GM10248 (cell line): ENCODE measurements at regions not wholly inside any gene's neighbourhood (a gene's known extent, or its start where the extent isn't known, plus 50 kb on each side); places are given as distances from the start of the nearest gene placed in this dataset.

Source experiments
- CTCF ChIA-PET: fragments of 300-600 bp; sonication (Branson Sonifier 250); formaldehyde crosslinking; extraction: SDS; loops from one replicate; lab custom pipeline; 2021; ENCODE audit warnings: antibody characterized with exemption; lab: Yijun Ruan, JAX
- POLR2A ChIA-PET: fragments of 350-650 bp; sonication (Branson Sonifier 250); formaldehyde crosslinking; extraction: SDS; loops from one replicate; lab custom pipeline; 2020; ENCODE audit warnings: antibody characterized with exemption; lab: Yijun Ruan, JAX
- DNase-seq: peaks from one replicate; pipeline ENCODE4 v3.0.0; 2012; ENCODE audit errors: extremely low spot score
- TF ChIP-seq, protein P1 (sequence below): IDR thresholded peaks from 2 replicates; pipeline ENCODE4 v1.5.1; 2012; ENCODE audit warnings: mild to moderate bottlenecking, low read depth; ENCODE audit errors: extremely low read depth, missing control alignments, control extremely low read depth

DNA sequence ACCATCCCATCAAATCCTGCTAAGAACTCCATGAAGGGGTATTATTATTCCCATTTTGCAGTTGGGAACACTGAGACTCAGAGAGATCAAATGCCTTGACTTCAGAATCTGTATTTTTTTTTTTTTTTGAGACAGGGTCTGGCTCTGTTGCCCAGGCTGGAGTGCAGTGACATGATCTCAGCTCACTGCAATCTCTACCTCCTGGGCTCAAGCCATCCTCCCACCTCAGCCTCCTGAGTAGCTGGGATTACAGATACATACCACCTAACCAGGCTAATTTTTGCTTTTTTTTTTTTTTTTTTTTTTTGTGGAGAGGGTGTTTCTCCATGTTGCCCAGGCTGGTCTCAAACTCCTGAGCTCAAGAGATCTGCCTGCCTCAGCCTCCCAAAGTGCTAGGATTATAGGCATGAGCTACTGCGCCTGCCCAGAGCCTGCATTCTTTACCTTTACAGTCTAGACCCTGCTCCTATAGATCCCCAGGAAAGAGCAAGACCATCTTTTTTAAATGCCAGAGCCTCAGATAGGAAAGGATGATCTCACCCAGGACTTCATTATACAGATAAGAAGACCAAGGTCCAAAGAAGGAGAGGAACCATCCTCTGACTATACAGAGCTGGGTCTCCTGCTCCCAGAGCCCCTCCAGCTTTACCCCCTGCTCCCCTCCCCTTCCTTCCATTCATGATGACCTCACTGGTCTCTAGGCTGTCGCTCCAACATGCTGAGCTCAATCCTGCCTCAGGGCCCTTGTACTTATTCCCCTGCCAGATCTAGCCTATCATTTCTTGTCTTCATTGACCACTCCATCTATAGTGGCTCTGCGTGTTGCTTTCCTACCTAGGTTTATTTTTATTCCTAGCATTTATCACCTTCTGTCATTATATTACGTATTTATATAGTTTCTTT, 138.6 kb downstream of the CEBPB start:
- CTCF ChIA-PET, result no interaction called here
- TF ChIP-seq, protein P1, sequence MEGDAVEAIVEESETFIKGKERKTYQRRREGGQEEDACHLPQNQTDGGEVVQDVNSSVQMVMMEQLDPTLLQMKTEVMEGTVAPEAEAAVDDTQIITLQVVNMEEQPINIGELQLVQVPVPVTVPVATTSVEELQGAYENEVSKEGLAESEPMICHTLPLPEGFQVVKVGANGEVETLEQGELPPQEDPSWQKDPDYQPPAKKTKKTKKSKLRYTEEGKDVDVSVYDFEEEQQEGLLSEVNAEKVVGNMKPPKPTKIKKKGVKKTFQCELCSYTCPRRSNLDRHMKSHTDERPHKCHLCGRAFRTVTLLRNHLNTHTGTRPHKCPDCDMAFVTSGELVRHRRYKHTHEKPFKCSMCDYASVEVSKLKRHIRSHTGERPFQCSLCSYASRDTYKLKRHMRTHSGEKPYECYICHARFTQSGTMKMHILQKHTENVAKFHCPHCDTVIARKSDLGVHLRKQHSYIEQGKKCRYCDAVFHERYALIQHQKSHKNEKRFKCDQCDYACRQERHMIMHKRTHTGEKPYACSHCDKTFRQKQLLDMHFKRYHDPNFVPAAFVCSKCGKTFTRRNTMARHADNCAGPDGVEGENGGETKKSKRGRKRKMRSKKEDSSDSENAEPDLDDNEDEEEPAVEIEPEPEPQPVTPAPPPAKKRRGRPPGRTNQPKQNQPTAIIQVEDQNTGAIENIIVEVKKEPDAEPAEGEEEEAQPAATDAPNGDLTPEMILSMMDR, result no peak
- no peak for DNase-seq
- POLR2A ChIA-PET, result no interaction called here

- POLR2A ChIA-PET, result no interaction called here
- CTCF ChIA-PET, result no interaction called here
- TF ChIP-seq, protein P1, result no peak
These were observed 139.4 kb downstream of the CEBPB start for GRCh38 chr20:50329981-50330503.

GRCh38 chr20:50330504-50331313, 140.1 kb downstream of the CEBPB start:
- ChIA-PET CTCF (no interaction called here), POLR2A (no interaction called here)
- no peak for DNase-seq
- TF ChIP-seq, protein P1, result no peak

More at GRCh38 chr20:50329981-50330503, 139.4 kb downstream of the CEBPB start:
- DNase-seq, result no peak

- TF ChIP-seq, protein P1, result no peak
- no peak for DNase-seq
- CTCF ChIA-PET, result no interaction called here
- POLR2A ChIA-PET, result no interaction called here
These were observed 141.1 kb downstream of the CEBPB start for GRCh38 chr20:50331469-50332363.

DNA sequence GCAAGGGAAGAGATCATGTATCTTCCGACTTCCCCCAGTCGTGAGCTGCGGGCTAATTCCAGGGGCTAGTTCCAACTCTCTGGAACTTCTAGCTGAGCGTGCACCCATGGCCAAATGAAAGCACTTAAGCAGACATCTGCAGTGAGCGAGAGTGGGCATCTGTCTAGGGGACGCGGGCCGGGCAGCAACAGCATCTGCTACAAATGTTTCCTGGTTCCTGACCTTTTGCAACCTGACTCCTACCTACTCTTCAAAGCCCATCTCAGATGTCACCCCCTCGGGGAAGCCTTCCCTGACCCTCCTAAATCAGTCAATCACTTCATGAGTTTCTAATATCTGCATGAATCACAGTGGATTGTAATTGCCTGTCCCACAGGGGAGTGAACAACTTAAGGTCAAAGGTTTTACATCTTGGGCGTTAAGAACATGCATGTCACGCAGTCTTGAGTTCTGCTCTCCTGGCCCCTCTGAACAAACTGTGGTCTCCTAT, 141.9 kb downstream of the CEBPB start:
- ChIA-PET POLR2A (no interaction called here), CTCF (no interaction called here)
- TF ChIP-seq, protein P1, result no peak
- no peak for DNase-seq

- ChIA-PET CTCF (interaction anchor here (0.9 to 1.1 kb wide), 2 partner anchors 10 to 17 kb away, joined by 3 to 4 read pairs; no protein-coding TSS in a partner anchor), POLR2A (no interaction called here)
- TF ChIP-seq, protein P1, result no peak
- no peak for DNase-seq
These were observed 142.6 kb downstream of the CEBPB start for GRCh38 chr20:50333131-50333670.
